ENCODE measurements at regions not wholly inside any gene's neighbourhood (a gene's known extent, or its start where the extent isn't known, plus 50 kb on each side); places are given as distances from the start of the nearest gene placed in this dataset.
"Not testable (repeated sequence)": the region's sequence is repeated elsewhere in the genome, so short reads cannot be mapped to it uniquely, and the experiment has no call there.

DNA sequence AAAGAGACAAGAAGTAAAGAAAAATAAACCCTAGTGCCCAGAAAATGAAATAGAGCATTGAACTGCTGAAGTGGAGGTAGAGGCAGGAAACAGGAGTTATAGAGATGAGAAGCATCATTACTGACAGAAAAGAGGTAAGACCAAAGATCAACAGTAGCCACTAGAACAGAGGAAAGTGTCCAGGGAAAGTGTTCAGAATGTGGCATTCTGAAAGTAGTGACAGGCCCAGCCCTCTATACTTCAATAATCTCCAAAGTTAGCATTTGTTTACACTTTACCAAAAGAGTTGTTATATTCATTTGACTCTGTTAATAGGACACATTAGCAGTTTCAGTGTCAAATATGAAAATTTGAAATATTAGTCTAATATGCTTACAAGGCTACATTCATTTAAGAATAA, 727.1 kb upstream of the NECTIN3 start:
- no peak for DNase-seq

DNA sequence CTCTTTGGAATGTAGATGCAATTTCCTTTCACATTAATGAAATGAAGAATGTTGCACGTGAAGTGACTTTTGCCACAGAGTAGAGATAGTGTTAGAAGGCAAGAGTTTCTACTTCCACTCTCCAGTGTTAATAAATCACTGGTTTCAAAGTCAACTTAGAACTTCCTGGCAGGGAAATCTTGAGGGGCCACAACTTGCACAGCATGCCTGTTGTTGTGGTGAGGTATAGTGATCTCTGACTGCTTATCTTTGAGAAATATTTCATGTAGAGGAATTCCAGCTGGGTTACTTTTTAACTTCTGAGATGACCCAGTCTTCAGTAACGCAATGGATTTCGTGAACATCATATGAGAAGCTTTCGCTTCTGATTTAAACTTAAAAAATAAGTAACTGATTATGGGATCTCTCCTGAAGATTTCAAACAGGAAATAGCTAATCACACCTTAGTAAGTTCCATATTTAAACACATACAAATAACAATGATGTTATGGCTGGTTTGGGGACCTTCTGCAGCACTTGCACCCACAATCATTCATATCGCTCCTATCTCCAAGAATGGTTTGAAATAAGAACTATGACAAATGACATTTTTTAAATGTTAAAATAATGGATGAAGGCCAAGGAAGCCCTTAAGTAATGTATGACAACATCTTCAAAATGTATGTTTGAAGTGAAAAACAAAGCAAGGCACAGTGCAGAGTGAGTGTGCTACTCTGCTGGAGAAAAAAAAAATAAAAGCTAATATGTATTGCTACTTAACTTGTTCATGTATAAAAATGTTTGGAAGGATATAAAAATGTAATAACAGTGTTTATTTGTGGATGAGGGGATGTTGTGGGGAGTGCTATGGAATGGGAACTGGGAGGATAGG, 726.5 kb upstream of the NECTIN3 start:
- DNase-seq, result no peak

DNA sequence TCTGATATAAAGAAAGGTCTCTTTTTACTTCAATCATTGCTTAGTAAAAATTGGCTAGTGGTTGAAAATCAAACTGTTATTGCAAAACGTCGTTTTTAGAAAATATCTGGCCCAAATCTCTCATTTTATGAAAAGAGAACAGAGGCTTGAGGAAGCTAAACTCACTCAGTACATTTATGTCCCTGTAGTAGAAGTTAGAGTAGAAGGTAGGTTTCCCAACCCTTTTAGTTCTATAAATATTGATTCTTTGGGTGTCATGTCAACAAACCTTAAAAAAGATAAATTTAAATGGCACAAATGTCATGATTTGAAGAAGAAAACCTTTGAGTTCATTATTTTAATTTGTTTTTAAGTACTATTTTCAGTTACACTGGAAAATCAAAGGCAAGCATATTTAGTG, 722.3 kb upstream of the NECTIN3 start:
- no peak for DNase-seq

DNA sequence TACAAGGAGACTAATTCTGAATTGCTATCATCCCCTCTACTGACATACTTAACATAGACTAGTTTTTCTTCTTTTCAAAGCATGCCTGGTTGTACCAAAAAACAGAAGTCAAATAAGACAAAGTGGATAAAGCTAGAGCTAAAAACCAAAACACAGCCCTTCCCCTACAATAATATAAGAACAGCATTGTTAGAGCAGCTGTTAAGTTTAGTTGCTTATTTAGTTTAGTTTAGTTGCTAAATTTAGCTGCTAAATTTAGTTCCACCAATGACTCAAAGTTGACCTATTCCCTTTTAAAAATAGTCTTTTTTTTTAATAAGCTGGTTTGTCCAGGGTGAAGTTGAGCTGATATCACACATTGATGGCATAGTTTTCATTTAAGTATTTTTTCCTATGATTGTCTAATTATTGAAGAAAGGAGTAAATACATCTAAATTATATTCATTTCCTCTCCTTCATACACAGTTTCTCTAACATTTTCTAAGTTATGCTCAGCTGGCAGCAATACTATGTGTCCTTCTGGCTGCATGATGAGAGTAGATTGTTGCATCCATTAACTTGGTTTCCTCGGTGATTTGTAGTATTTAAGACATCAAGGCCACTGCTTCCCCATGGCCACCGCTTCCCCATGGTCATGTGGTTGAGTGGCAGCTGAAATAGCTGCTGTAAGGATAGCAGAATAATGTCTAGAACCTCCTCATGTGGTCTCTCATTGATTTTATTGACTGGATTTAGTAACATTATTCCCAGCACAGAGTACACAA, 718.6 kb upstream of the NECTIN3 start:
- DNase-seq, result no peak

DNA sequence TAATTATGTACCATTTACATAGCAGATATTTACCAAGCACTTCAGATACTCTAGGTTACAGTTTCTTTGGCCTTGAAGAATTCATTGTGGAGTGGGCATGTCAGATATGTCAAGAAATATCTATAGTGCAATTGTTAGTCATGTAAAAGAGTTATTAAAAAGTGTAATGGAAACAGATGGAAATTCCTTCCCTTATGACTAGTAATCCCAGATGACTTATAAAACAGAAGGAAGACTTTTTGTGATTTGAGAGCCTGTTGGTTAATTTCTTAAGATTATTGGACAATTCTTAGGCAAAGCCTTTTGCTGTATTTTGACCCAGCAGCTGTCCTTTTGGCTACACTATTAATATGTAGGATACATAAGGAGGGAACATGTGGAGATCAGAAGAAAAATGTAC, 708.9 kb upstream of the NECTIN3 start:
- DNase-seq, result no peak

DNA sequence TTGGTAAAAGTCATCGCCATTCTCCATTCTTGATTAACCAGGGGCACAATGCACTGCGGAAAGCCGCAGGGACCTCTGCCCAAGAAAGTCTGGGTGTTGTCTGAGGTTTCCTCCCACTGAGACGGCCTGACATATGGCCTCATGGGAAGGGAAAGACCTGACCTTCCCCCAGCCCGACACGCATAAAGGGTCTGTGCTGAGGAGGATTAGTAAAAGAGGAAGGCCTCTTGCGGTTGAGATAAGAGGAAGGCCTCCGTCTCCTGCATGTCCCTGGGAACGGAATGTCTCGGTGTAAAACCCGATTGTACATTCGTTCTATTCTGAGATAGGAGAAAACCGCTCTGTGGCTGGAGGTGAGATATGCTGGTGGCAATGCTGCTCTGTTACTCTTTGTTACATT, 704.3 kb upstream of the NECTIN3 start:
- DNase-seq, result not testable (repeated sequence)

DNA sequence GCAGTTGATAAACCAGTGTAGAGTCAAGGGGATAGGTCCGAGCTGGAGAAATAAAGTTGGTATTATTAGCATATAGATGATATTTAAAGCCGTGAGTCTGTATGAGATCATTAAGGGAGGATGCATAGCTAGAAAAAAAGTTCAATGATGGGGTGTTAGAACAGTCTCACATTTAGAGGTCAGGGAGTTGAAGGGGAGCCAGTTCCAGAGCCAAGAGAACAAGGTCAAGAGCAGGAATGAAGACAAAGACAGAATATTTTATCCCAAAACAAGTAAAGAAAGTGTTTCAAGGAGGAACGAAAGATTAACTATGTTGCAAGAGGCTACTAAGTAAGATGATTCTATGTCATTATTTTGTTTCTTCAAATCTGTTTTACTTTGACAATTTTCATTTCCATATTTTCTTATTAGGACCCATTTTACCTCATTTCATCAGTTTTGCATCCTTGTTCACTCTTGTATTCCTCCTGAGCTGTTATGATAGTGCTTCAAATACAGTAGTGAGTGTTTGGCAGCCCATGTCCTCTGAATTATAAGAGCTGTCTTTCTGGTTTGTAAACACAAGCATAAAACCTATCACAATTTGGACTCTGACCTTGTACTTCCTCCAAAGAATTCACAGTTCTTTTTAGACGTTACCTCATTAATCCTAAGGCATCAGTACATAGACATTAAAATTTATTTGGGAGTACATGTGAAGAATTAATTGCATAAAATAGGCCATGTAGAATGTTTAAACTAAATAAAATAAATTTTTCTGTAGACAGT, 695.7 kb upstream of the NECTIN3 start:
- DNase-seq, result no peak

DNA sequence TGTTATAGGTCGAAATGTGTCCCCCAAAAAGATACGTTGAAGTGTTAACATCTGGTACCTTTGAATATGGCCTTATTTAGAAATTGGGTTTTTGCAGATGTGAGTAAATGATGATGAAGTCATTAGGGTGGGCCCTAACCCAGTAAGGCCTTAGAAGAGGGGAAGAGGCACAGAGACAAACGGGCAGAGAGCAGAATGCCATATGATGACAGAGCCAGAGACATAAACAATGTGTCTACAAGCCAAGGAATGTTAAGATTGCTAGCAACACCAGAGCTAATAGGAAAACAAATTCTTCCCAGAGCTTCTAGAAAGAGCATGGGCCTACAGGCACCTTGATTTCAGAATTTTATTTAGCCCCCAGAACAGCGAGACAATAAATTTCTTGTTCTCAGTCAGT, 693.1 kb upstream of the NECTIN3 start:
- no peak for DNase-seq

DNA sequence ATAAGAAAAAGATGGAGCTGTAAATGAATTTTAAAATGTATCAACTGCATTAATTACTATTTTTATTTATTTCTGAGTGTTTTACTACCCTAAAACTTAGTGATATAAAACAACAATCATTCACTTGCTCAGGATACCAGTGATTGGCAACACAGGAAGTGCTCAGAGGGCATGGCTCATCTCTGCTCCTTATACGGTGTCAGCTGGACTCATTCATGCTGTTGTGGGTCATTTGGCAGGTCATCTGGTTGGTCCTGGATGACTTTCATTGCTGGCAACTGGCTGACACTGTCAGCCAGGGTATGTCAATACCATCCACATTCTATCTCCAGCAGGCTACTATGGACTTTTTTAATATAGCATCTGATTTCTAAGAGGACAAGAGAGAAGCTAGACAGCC, 689.6 kb upstream of the NECTIN3 start:
- DNase-seq, result no peak

DNA sequence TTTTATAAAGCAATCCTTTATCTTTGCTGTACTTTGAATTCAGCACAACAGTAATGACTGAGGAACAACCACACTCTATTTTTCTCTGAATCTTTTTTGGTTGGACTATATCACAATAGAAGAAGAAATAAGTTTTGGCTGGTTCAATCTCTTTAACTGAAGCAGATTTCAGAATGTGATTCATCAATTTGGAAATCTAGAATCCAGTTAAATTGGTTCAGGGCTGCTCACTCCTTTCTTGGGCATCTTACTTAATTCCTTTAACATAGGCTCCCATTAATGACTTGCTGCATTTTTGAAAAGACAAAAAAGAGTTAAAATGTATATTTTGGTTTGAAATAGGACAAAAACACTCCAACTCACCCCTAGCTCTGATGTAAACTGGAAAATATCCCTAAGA, 688.3 kb upstream of the NECTIN3 start:
- DNase-seq, result no peak

DNA sequence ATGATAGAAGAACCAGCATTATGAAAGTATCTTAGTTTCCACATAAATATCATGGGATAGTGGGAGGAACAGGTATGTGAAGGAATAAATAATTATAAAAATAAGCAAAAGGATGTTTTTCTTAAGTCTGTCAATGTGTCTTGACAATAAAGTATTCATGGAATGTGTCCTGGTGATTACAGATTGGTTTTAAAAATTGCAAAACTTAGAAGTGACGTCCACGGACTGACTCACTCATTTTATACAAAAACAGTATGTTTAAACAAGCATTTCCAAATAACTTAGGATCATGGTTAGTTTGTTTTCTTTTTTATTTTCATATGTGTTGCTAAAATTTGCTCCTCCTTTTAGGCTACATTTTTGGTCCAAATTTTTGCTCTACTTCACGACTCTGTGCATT, 687.0 kb upstream of the NECTIN3 start:
- DNase-seq, result no peak

DNA sequence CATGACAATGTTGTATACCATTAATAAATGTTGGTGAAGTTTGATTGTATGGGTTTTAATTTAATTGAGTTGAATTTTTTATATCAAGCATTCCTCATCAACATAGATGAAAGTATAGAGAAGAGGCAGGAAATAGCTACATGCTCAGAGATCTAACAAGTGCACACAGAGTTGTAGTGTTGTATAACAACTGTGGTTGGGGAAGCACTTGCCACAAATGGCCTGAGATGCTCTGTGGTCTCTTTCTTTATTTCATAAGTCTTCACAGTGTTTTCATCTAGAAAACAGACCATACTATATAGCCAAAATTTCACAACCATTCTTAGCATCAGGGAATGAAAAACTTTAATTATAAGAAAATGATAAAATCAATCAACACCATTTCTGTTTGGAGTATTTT, 682.6 kb upstream of the NECTIN3 start:
- no peak for DNase-seq

DNA sequence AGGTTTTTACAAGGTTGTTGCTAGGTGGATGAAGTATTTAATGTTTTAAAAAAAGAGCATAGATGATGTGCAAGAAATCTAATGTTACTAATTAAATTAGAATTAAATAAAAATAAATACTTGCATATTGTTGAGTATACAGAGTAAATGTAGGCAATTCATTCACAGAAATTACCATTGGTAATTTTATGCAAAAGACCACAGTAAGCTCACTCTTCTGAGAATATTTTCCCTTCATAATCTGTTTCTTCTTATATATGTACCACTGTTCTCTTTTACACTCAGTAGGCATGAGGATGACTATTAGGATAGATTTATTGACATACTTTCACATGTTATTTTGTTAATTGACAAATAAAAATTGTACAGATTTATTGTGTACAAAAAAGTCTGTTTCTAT, 681.2 kb upstream of the NECTIN3 start:
- DNase-seq, result no peak

DNA sequence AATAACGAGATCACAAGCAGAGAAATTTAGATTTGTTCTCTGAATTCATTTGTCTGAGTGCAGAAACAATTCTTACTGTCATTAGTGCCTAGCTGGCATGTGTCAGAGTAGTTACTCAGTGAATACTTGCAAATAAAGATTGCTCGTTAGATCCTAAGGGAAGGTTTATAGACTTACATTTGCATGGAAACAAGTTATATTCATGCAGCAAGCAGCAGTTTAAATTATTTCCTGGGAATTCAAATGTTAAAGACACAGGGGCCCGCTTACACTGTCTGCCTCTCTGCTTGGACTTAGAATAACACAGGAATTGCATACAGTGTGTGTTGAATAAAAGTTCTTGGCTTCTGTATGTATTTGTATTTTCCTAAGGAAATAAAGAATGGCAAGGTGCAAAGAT, 680.6 kb upstream of the NECTIN3 start:
- DNase-seq, result no peak

DNA sequence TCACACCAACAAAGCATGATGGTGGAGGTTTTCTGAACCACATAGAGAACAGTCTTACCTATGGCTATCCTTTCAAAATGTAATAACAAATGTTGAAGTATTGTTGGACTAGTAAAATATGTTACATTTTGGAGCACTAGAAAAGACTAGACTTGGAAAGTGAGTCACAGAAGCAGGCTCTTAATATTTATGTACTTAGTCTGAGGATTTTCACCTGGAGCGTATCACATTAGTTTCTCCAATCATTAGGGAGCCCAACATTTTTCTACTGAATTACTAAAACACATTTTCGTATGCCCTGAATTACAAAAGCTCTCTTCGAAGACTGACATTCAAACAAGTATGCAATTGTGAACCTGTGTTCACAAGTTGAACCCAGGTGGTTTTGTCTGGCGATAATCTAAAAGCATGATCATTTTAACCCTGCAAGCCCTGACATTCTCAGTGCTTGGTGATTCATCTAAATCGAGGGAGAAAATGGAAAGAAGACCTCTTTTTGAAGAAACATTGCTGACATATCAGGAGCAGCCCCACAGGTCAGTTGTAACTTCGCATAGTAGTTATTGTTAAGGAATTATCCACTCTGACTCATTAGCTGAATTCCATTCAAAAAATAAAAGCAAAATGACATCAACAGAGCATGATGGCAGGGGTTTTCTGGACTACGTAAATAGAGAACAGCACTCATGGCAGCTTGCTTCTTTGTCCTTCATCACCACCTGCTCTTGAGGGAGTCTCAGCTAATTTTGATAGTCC, 679.8 kb upstream of the NECTIN3 start:
- DNase-seq, result no peak

DNA sequence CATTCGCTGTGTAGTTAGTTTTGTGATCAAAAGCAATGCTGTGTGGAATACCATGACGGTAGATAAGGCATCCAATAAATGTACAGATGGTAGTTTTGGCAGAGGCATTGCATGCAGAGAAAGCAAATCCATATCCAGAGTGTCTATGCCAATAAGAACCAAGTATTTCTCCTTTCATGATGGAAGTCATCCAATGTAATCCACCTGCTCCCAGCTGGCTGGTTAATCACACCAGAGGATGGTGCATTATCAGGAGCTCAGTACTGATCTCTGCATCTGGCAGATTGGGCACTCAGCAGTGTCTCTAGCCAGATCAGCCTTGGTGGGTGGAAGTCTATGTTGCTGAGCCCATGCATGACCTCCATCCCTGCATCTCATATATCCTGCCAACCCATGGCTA, 677.7 kb upstream of the NECTIN3 start:
- DNase-seq, result no peak

DNA sequence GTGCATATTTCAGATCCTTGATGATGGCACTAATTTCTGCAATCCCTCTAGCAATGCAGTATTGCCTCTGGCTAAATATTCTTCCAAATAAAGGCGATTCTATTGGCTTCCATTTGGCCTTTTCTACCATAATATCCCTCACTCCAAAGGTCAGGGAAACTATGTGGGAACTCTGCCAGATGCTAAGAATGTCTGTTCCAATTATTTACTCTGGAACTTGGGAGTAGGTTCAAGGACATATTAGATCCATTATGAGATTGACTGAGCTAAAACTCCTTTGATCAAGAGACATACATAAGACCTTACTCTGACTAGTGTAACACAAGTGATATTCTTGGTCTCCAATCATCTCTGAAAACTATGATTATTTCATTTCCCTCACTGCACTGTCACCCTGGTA, 674.5 kb upstream of the NECTIN3 start:
- no peak for DNase-seq

DNA sequence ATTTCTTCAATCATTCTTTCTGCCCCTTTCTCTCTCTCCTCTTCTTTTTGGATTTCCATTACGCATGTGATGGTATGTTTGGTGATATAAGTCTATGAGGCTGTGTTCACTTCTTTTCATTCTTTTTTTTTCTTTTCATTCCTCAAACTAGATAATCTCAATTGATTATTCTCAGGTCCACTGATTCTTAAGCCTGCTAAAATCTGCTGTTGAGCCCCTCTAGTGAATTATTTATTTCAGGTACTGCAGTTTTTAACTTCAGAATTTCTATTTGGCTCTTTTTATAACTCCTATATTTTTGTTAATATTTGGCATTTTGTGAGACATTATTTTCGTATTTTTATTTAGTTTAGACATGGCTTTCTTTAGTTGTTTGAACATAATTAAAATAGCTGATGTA, 671.3 kb upstream of the NECTIN3 start:
- DNase-seq, result no peak

DNA sequence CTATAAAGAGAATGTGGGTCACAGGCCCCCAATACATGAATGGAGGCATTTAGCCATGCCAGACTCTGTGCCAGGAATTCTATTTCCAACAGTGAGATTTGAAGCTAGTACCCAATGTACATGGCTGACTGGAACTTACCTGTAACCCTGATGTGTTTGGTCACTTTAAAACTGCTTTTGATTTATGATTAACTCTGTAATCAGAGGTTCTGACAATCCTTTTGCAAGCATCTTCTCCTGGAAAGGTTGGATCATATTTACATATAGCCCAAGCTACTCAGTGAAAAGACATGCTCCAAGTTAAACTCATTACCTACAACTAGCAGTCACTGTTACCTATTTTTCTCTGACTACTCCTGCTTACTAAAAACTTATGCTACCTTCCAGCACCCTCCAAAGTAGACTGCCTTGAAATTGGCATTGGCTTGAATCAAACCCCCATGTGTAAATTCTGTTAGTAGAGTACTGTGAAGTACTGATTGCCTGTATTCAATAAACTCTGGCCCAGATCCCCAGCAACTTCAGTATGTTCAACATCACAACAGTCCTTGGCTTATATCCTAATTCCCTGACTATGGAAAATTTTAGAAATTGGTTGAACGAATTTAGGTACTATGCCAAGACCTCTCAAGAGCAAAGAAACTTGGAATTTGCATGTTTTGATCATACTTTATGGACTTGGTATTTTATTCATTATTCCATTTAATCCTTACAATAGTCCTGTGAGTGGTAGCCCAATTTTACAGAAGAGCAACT, 665.6 kb upstream of the NECTIN3 start:
- DNase-seq, result no peak

DNA sequence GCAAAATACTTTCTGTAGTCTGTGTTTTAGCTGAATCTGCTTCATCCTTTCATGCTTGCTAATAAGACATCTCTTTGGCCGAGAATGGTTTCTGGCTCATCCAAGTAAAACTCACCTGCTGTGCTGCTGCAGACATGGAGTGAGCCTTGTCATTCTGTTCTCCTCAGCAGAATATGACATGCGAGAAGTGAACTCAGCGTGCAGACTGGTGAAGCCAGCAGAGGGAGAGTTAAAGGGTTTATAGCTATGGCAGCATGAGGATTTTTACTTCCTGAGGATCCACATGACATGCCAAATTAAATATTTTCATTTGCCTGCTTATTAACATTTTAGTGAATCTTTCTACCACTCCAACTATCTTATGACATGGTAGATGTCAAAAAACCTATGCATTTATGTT, 658.4 kb upstream of the NECTIN3 start:
- DNase-seq, result no peak

DNA sequence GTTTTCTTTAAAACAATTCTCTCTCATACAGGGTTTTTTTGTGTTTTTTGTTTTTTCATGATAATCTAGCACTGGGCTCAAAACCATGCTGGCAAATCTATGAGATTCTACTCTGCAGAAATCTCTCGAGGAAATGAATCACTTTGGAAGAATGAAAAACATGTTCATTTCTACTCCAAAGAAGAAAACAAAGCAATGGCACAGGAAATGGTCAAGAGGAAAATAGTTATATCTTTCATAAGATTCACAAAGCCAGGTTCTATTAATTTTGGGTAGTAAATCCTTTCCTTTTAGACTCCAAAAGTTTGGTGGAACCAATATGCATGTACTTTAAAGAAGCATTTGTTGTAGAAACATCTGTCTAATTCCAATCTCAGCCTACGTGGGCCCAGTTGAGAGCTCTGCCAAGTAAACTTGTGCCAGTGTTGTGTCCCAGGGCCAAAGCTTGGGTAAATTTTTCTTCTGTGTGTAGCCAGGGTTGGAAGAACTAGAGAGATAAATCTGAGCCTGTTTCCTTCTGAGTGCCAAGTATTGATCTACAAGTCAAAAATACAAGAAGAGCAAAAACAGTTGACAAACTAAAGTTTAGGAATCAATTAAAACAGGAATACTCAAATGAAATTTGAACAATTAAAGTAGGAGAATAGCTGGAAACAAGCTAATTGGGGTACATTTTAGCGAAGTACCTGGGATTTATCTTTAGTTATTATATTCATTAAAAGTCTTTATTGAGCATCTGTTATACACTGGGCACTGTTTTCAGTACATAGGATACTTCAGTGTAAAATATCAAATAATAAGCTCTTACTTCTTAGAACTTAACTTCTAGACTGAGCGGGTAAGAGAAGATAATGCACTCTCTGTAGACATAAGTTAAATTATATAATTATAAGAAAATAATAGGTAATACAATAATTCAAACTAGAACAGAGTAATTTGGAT, 657.5 kb upstream of the NECTIN3 start:
- DNase-seq, result no peak

Data from activated CD4-positive, alpha-beta T cell treated with anti-CD3 and anti-CD28 coated beads, Interleukin-10, Interleukin-2, amounts not matched to agents 100 ng/mL and 50 ng/mL, durations not matched to agents 16 hours and 8 hours (primary cell).